ENCODE measurements at regions not wholly inside any gene's neighbourhood (a gene's known extent, or its start where the extent isn't known, plus 50 kb on each side); places are given as distances from the start of the nearest gene placed in this dataset.
"Not testable (repeated sequence)": the region's sequence is repeated elsewhere in the genome, so short reads cannot be mapped to it uniquely, and the experiment has no call there.

GRCh38 chrX:38948046-38948445 lies 146.8 kb downstream of the MID1IP1 start:
- Mint-ChIP-seq H3K36me3 (ENCODE audit: insufficient read depth, unreplicated experiment) (no peaks in the 10 kb centered on the region), H3K27me3 (ENCODE audit: unreplicated experiment) (no peaks in the 10 kb centered on the region), H3K9me3 (ENCODE audit: low read depth, unreplicated experiment) (peaks cover 6% of the 10 kb centered on the region), H3K4me3 (ENCODE audit: low read depth, unreplicated experiment) (no peak overlapping the region), H3K27ac (ENCODE audit: unreplicated experiment) (no peak overlapping the region), H3K4me1 (ENCODE audit: low read depth, unreplicated experiment) (no peaks in the 10 kb centered on the region)
- no peak for TF ChIP-seq CTCF (IDR thresholded peaks at IDR 0.05; ENCODE audit: unreplicated experiment)
- intact Hi-C loops (cut with micrococcal nuclease; ENCODE audit: unreplicated experiment) = no loop called here
- CTCF ChIA-PET = no interaction called here
- DNase-seq = no peak
- no TSS peak for BruUV-seq (replicated peaks)

- no peak for TF ChIP-seq CTCF (IDR thresholded peaks at IDR 0.05; ENCODE audit: unreplicated experiment)
- no TSS peak for BruUV-seq (replicated peaks)
- DNase-seq = no peak
- Mint-ChIP-seq H3K4me1 (ENCODE audit: low read depth, unreplicated experiment) (no peaks in the 10 kb centered on the region), H3K27ac (ENCODE audit: unreplicated experiment) (no peak overlapping the region), H3K27me3 (ENCODE audit: unreplicated experiment) (no peaks in the 10 kb centered on the region), H3K4me3 (ENCODE audit: low read depth, unreplicated experiment) (no peak overlapping the region), H3K9me3 (ENCODE audit: low read depth, unreplicated experiment) (peaks cover 3% of the 10 kb centered on the region), H3K36me3 (ENCODE audit: insufficient read depth, unreplicated experiment) (no peaks in the 10 kb centered on the region)
- CTCF ChIA-PET = no interaction called here
- intact Hi-C loops (cut with micrococcal nuclease; ENCODE audit: unreplicated experiment) = no loop called here
Measured at GRCh38 chrX:38954520-38954919, 153.3 kb downstream of the MID1IP1 start.

GRCh38 chrX:38959736-38960135 lies 158.5 kb downstream of the MID1IP1 start:
- BruUV-seq (replicated peaks) = no TSS peak
- no peaks in the 10 kb centered on the region for H3K4me1 Mint-ChIP-seq (ENCODE audit: low read depth, unreplicated experiment)
- DNase-seq = no peak
- no peak overlapping the region for H3K4me3 Mint-ChIP-seq (ENCODE audit: low read depth, unreplicated experiment)
- H3K27ac Mint-ChIP-seq (ENCODE audit: unreplicated experiment) = no peak overlapping the region
- peaks cover 3% of the 10 kb centered on the region for H3K9me3 Mint-ChIP-seq (ENCODE audit: low read depth, unreplicated experiment)
- no peaks in the 10 kb centered on the region for H3K36me3 Mint-ChIP-seq (ENCODE audit: insufficient read depth, unreplicated experiment)
- TF ChIP-seq CTCF (IDR thresholded peaks at IDR 0.05; ENCODE audit: unreplicated experiment) = no peak
- intact Hi-C loops (cut with micrococcal nuclease; ENCODE audit: unreplicated experiment) = no loop called here
- CTCF ChIA-PET = no interaction called here
- H3K27me3 Mint-ChIP-seq (ENCODE audit: unreplicated experiment) = no peaks in the 10 kb centered on the region

GRCh38 chrX:38960137-38960536 lies 158.9 kb downstream of the MID1IP1 start:
- H3K4me1 Mint-ChIP-seq (ENCODE audit: low read depth, unreplicated experiment) = no peaks in the 10 kb centered on the region
- no peaks in the 10 kb centered on the region for H3K36me3 Mint-ChIP-seq (ENCODE audit: insufficient read depth, unreplicated experiment)
- H3K27ac Mint-ChIP-seq (ENCODE audit: unreplicated experiment) = no peak overlapping the region
- peaks cover 3% of the 10 kb centered on the region for H3K9me3 Mint-ChIP-seq (ENCODE audit: low read depth, unreplicated experiment)
- no peak for TF ChIP-seq CTCF (IDR thresholded peaks at IDR 0.05; ENCODE audit: unreplicated experiment)
- no peak for DNase-seq
- H3K27me3 Mint-ChIP-seq (ENCODE audit: unreplicated experiment) = no peaks in the 10 kb centered on the region
- H3K4me3 Mint-ChIP-seq (ENCODE audit: low read depth, unreplicated experiment) = no peak overlapping the region
- intact Hi-C loops (cut with micrococcal nuclease; ENCODE audit: unreplicated experiment) = no loop called here
- CTCF ChIA-PET = no interaction called here
- BruUV-seq (replicated peaks) = no TSS peak

- CTCF ChIA-PET = interaction anchor here (0.6 kb wide), 1 partner anchor 1269 kb away, joined by 4 read pairs; no protein-coding TSS in a partner anchor
- H3K36me3 Mint-ChIP-seq (ENCODE audit: insufficient read depth, unreplicated experiment) = no peaks in the 10 kb centered on the region
- BruUV-seq (replicated peaks) = no TSS peak
- no peak for TF ChIP-seq CTCF (IDR thresholded peaks at IDR 0.05; ENCODE audit: unreplicated experiment)
- H3K4me1 Mint-ChIP-seq (ENCODE audit: low read depth, unreplicated experiment) = no peaks in the 10 kb centered on the region
- peaks cover 3% of the 10 kb centered on the region for H3K9me3 Mint-ChIP-seq (ENCODE audit: low read depth, unreplicated experiment)
- H3K4me3 Mint-ChIP-seq (ENCODE audit: low read depth, unreplicated experiment) = no peak overlapping the region
- no peaks in the 10 kb centered on the region for H3K27me3 Mint-ChIP-seq (ENCODE audit: unreplicated experiment)
- intact Hi-C loops (cut with micrococcal nuclease; ENCODE audit: unreplicated experiment) = no loop called here
- no peak overlapping the region for H3K27ac Mint-ChIP-seq (ENCODE audit: unreplicated experiment)
- DNase-seq = no peak
Measured at GRCh38 chrX:38961936-38962335, 160.7 kb downstream of the MID1IP1 start.

- H3K36me3 Mint-ChIP-seq (ENCODE audit: insufficient read depth, unreplicated experiment) = not testable (repeated sequence)
Measured at GRCh38 chrX:38963244-38963643, 162.0 kb downstream of the MID1IP1 start.

More at GRCh38 chrX:38963244-38963643, 162.0 kb downstream of the MID1IP1 start:
- H3K9me3 Mint-ChIP-seq (ENCODE audit: low read depth, unreplicated experiment); H3K4me1 Mint-ChIP-seq (ENCODE audit: low read depth, unreplicated experiment); H3K4me3 Mint-ChIP-seq (ENCODE audit: low read depth, unreplicated experiment); CTCF ChIA-PET; H3K27me3 Mint-ChIP-seq (ENCODE audit: unreplicated experiment); intact Hi-C loops (cut with micrococcal nuclease; ENCODE audit: unreplicated experiment); BruUV-seq (replicated peaks); DNase-seq; H3K27ac Mint-ChIP-seq (ENCODE audit: unreplicated experiment): not testable (repeated sequence)

Measured in Calu3 (cell line).